ENCODE measurements at regions not wholly inside any gene's neighbourhood (a gene's known extent, or its start where the extent isn't known, plus 50 kb on each side); places are given as distances from the start of the nearest gene placed in this dataset.
A peak's percentile ranks its signal among the peaks of the same experiment; 100 is the strongest.

- no peak for TF ChIP-seq CTCF (IDR thresholded peaks at IDR 0.05; ENCODE audit: insufficient read depth, low read length, missing control alignments)
- no peak overlapping the region for H3K4me3 ChIP-seq (ENCODE audit: low read depth, low read length)
- ChIA-PET POLR2A (interaction anchor here (0.5 kb wide), 1 partner anchor 255 kb away, joined by 4 read pairs; no protein-coding TSS in a partner anchor), CTCF (interaction anchor here (1.3 kb wide), 1 partner anchor 125 kb away, joined by 4 read pairs; no protein-coding TSS in a partner anchor)
- DNase-seq (ENCODE audit: low read depth, low spot score) = no peak
These were observed 67.5 kb upstream of the CLDN14 start for GRCh38 chr21:36547464-36547863.

- no peak for TF ChIP-seq CTCF (IDR thresholded peaks at IDR 0.05; ENCODE audit: insufficient read depth, low read length, missing control alignments)
- ChIA-PET POLR2A (no interaction called here), CTCF (interaction anchor here (0.9 kb wide), 1 partner anchor 81 kb away, joined by 3 read pairs; no protein-coding TSS in a partner anchor)
- DNase-seq (ENCODE audit: low read depth, low spot score) = no peak
- H3K4me3 ChIP-seq (ENCODE audit: low read depth, low read length) = no peak overlapping the region
These were observed 68.9 kb upstream of the CLDN14 start for GRCh38 chr21:36548866-36549265.

- no peak for DNase-seq (ENCODE audit: low read depth, low spot score)
- POLR2A ChIA-PET = no interaction called here
- no peak overlapping the region for H3K4me3 ChIP-seq (ENCODE audit: low read depth, low read length)
- CTCF ChIA-PET = interaction anchor here (0.9 to 1.2 kb wide), 2 partner anchors 49 to 81 kb away, joined by 3 read pairs; no protein-coding TSS in a partner anchor
- TF ChIP-seq CTCF (IDR thresholded peaks at IDR 0.05; ENCODE audit: insufficient read depth, low read length, missing control alignments) = no peak
These were observed 69.5 kb upstream of the CLDN14 start for GRCh38 chr21:36549470-36549869.

GRCh38 chr21:36550761-36551160 lies 70.8 kb upstream of the CLDN14 start:
- no peak for TF ChIP-seq CTCF (IDR thresholded peaks at IDR 0.05; ENCODE audit: insufficient read depth, low read length, missing control alignments)
- CTCF ChIA-PET = interaction anchor here (1.0 kb wide), 1 partner anchor 46 kb away, joined by 3 read pairs; no protein-coding TSS in a partner anchor
- no peak for DNase-seq (ENCODE audit: low read depth, low spot score)
- H3K4me3 ChIP-seq (ENCODE audit: low read depth, low read length) = no peak overlapping the region
- POLR2A ChIA-PET = no interaction called here

- ChIA-PET POLR2A (no interaction called here), CTCF (interaction anchor here (1.3 kb wide), 1 partner anchor 79 kb away, joined by 4 read pairs; no protein-coding TSS in a partner anchor)
- no peak for DNase-seq (ENCODE audit: low read depth, low spot score)
- TF ChIP-seq CTCF (IDR thresholded peaks at IDR 0.05; ENCODE audit: insufficient read depth, low read length, missing control alignments) = no peak
- peak overlapping the region; percentile 3; the same call in 1 of the 2 replicates for H3K4me3 ChIP-seq (ENCODE audit: low read depth, low read length)
These were observed 71.4 kb upstream of the CLDN14 start for GRCh38 chr21:36551321-36551720.

- POLR2A ChIA-PET = no interaction called here
- CTCF ChIA-PET = interaction anchor here (1.3 kb wide), 1 partner anchor 78 kb away, joined by 4 read pairs; no protein-coding TSS in a partner anchor
- no peak for TF ChIP-seq CTCF (IDR thresholded peaks at IDR 0.05; ENCODE audit: insufficient read depth, low read length, missing control alignments)
- H3K4me3 ChIP-seq (ENCODE audit: low read depth, low read length) = peak overlapping the region; percentile 25
- peak; percentile 81 for DNase-seq (ENCODE audit: low read depth, low spot score)
These were observed 72.0 kb upstream of the CLDN14 start for GRCh38 chr21:36551731-36552433.

Measured in AG04449 (cell line).